Thyroid gland (tissue), 4 donors: ENCODE measurements at regions not wholly inside any gene's neighbourhood (a gene's known extent, or its start where the extent isn't known, plus 50 kb on each side); places are given as distances from the start of the nearest gene placed in this dataset.

Experiments
- POLR2A ChIP-seq, 2 donors: fragments of 450-650 bp; IDR thresholded peaks; one replicate each; pipeline ENCODE4 v1.6.1; 2017; ENCODE audit warnings: antibody characterized with exemption in 2 of 2, mild to moderate bottlenecking in 2 of 2, moderate library complexity in 1 of 2
- TF ChIP-seq, protein P1 (sequence below), 6 experiments: fragments of 200-600 bp in 3 of 6; fragments of 450-650 bp in 3 of 6; sonication (generic) in 3 of 6; IDR thresholded peaks; one replicate each; pipeline ENCODE4 v1.5.1; 2016 to 2019; ENCODE audit warnings: antibody characterized with exemption in 6 of 6, mild to moderate bottlenecking in 2 of 6, inconsistent platforms in 1 of 6, moderate library complexity in 1 of 6

DNA sequence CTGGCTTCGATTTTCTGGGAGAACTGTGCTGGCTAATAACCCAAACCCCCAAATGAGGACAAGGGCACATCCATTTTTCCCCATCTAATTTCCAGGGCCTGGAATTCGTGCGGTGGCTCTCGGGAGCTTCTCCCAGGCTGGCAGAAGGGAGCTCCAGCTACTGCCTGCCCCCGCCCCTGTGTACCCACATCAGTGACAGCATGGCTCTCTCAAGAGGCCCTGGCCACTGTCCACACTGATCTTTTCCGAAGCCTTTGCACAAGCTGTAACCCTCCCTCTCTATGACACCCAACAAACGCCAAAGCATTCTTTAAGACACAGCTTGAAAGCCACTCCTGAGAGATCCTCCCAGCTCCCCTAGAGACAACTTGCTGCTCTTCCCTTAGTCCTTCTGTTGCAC, 73.1 kb downstream of the ZIC5 start:
- TF ChIP-seq, protein P1, sequence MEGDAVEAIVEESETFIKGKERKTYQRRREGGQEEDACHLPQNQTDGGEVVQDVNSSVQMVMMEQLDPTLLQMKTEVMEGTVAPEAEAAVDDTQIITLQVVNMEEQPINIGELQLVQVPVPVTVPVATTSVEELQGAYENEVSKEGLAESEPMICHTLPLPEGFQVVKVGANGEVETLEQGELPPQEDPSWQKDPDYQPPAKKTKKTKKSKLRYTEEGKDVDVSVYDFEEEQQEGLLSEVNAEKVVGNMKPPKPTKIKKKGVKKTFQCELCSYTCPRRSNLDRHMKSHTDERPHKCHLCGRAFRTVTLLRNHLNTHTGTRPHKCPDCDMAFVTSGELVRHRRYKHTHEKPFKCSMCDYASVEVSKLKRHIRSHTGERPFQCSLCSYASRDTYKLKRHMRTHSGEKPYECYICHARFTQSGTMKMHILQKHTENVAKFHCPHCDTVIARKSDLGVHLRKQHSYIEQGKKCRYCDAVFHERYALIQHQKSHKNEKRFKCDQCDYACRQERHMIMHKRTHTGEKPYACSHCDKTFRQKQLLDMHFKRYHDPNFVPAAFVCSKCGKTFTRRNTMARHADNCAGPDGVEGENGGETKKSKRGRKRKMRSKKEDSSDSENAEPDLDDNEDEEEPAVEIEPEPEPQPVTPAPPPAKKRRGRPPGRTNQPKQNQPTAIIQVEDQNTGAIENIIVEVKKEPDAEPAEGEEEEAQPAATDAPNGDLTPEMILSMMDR (IDR thresholded peaks at IDR 0.05), result no peak
- no peak for TF ChIP-seq POLR2A (IDR thresholded peaks at IDR 0.05)
